ENCODE measurements at regions not wholly inside any gene's neighbourhood (a gene's known extent, or its start where the extent isn't known, plus 50 kb on each side); places are given as distances from the start of the nearest gene placed in this dataset.

- Histone ChIP-seq H3K79me1 (ENCODE audit: low read length) (no peaks in the 10 kb centered on the region), H3K36me3 (ENCODE audit: control insufficient read depth, insufficient read depth, low read length) (no peaks in the 10 kb centered on the region), H3K27me3 (ENCODE audit: insufficient read depth, low read length, poor library complexity) (no peaks in the 10 kb centered on the region), H3K18ac (ENCODE audit: low read length) (no peak overlapping the region), H3K56ac (ENCODE audit: low read length) (no peak overlapping the region), H3K4me1 (ENCODE audit: control insufficient read depth, low read depth, low read length) (no peaks in the 10 kb centered on the region), H3K4me3 (ENCODE audit: low read length) (no peak overlapping the region), H3K27ac (ENCODE audit: low read depth, low read length) (no peak overlapping the region), H3K4ac (ENCODE audit: low read depth, low read length) (no peak overlapping the region), H2BK120ac (ENCODE audit: low read depth, low read length) (no peak overlapping the region), H2BK5ac (ENCODE audit: low read length) (no peak overlapping the region), H2BK15ac (replicated peaks; ENCODE audit: low read depth) (no peak overlapping the region), H3K9ac (ENCODE audit: low read length) (no peak overlapping the region), H3K4me2 (ENCODE audit: low read length) (no peak overlapping the region), H4K8ac (ENCODE audit: low read depth, low read length) (no peak overlapping the region), H3K23ac (ENCODE audit: low read length) (peak overlapping the region; percentile 68), H2AK5ac (ENCODE audit: low read length) (no peak overlapping the region), H3K79me2 (ENCODE audit: control insufficient read depth, insufficient read depth, low read length) (no peaks in the 10 kb centered on the region), H4K5ac (ENCODE audit: low read length) (no peak overlapping the region)
- DNase-seq: peak; percentile 15
- WGBS (ENCODE audit: extremely low coverage, insufficient coverage, low lambda C conversion rate): no CpG with 5 or more reads among the region's 23 CpGs
Observed at GRCh38 chr16:89034971-89035668, 58.1 kb upstream of the CBFA2T3 start.

- H3K4me3 ChIP-seq (ENCODE audit: low read length): no peak overlapping the region
- no CpG with 5 or more reads among the region's 22 CpGs for WGBS (ENCODE audit: extremely low coverage, insufficient coverage, low lambda C conversion rate)
- H3K27me3 ChIP-seq (ENCODE audit: insufficient read depth, low read length, poor library complexity): no peaks in the 10 kb centered on the region
Observed at GRCh38 chr16:89035669-89036570, 57.7 kb upstream of the ACSF3 start.

GRCh38 chr16:89036776-89037175 lies 56.9 kb upstream of the ACSF3 start:
- Histone ChIP-seq H3K36me3 (ENCODE audit: control insufficient read depth, insufficient read depth, low read length) (no peaks in the 10 kb centered on the region), H3K4me1 (ENCODE audit: control insufficient read depth, low read depth, low read length) (no peaks in the 10 kb centered on the region), H4K5ac (ENCODE audit: low read length) (no peak overlapping the region), H3K79me1 (ENCODE audit: low read length) (no peaks in the 10 kb centered on the region), H3K27me3 (ENCODE audit: insufficient read depth, low read length, poor library complexity) (no peaks in the 10 kb centered on the region), H2AK5ac (ENCODE audit: low read length) (no peak overlapping the region), H3K4me2 (ENCODE audit: low read length) (no peak overlapping the region), H2BK5ac (ENCODE audit: low read length) (no peak overlapping the region), H2BK15ac (replicated peaks; ENCODE audit: low read depth) (no peak overlapping the region), H3K4ac (ENCODE audit: low read depth, low read length) (no peak overlapping the region), H3K27ac (ENCODE audit: low read depth, low read length) (no peak overlapping the region), H3K23ac (ENCODE audit: low read length) (no peak overlapping the region), H3K18ac (ENCODE audit: low read length) (no peak overlapping the region), H3K79me2 (ENCODE audit: control insufficient read depth, insufficient read depth, low read length) (no peaks in the 10 kb centered on the region), H4K8ac (ENCODE audit: low read depth, low read length) (no peak overlapping the region), H3K4me3 (ENCODE audit: low read length) (no peak overlapping the region), H3K9ac (ENCODE audit: low read length) (no peak overlapping the region), H3K56ac (ENCODE audit: low read length) (no peak overlapping the region), H2BK120ac (ENCODE audit: low read depth, low read length) (no peak overlapping the region)
- WGBS (ENCODE audit: extremely low coverage, insufficient coverage, low lambda C conversion rate): no CpG with 5 or more reads among the region's 15 CpGs
- DNase-seq: no peak

More at GRCh38 chr16:89035669-89036570, 57.7 kb upstream of the ACSF3 start:
- H3K79me2 ChIP-seq (ENCODE audit: control insufficient read depth, insufficient read depth, low read length): no peaks in the 10 kb centered on the region
- H3K23ac ChIP-seq (ENCODE audit: low read length): peak overlapping the region; percentile 68
- H3K36me3 ChIP-seq (ENCODE audit: control insufficient read depth, insufficient read depth, low read length): no peaks in the 10 kb centered on the region
- H3K4ac ChIP-seq (ENCODE audit: low read depth, low read length): no peak overlapping the region
- H3K18ac ChIP-seq (ENCODE audit: low read length): no peak overlapping the region
- no peak overlapping the region for H3K56ac ChIP-seq (ENCODE audit: low read length)
- no peak overlapping the region for H2BK120ac ChIP-seq (ENCODE audit: low read depth, low read length)
- H3K4me1 ChIP-seq (ENCODE audit: control insufficient read depth, low read depth, low read length): no peaks in the 10 kb centered on the region
- no peak overlapping the region for H3K4me2 ChIP-seq (ENCODE audit: low read length)
- H4K5ac ChIP-seq (ENCODE audit: low read length): no peak overlapping the region
- H3K9ac ChIP-seq (ENCODE audit: low read length): no peak overlapping the region
- H2AK5ac ChIP-seq (ENCODE audit: low read length): no peak overlapping the region
- H2BK5ac ChIP-seq (ENCODE audit: low read length): no peak overlapping the region
- no peak overlapping the region for H3K27ac ChIP-seq (ENCODE audit: low read depth, low read length)
- no peak overlapping the region for H2BK15ac ChIP-seq (replicated peaks; ENCODE audit: low read depth)
- H4K8ac ChIP-seq (ENCODE audit: low read depth, low read length): no peak overlapping the region
- DNase-seq: no peak
- H3K79me1 ChIP-seq (ENCODE audit: low read length): no peaks in the 10 kb centered on the region

- Histone ChIP-seq H2AK5ac (ENCODE audit: low read length) (no peak overlapping the region), H3K79me1 (ENCODE audit: low read length) (no peaks in the 10 kb centered on the region), H2BK120ac (ENCODE audit: low read depth, low read length) (no peak overlapping the region), H3K18ac (ENCODE audit: low read length) (no peak overlapping the region), H3K9ac (ENCODE audit: low read length) (no peak overlapping the region), H4K8ac (ENCODE audit: low read depth, low read length) (no peak overlapping the region), H3K4me3 (ENCODE audit: low read length) (no peak overlapping the region), H3K56ac (ENCODE audit: low read length) (no peak overlapping the region), H2BK15ac (replicated peaks; ENCODE audit: low read depth) (no peak overlapping the region), H3K4me2 (ENCODE audit: low read length) (no peak overlapping the region), H3K27me3 (ENCODE audit: insufficient read depth, low read length, poor library complexity) (no peaks in the 10 kb centered on the region), H3K36me3 (ENCODE audit: control insufficient read depth, insufficient read depth, low read length) (no peaks in the 10 kb centered on the region), H3K23ac (ENCODE audit: low read length) (no peak overlapping the region), H3K79me2 (ENCODE audit: control insufficient read depth, insufficient read depth, low read length) (no peaks in the 10 kb centered on the region), H4K5ac (ENCODE audit: low read length) (no peak overlapping the region), H3K4ac (ENCODE audit: low read depth, low read length) (no peak overlapping the region), H2BK5ac (ENCODE audit: low read length) (no peak overlapping the region), H3K27ac (ENCODE audit: low read depth, low read length) (no peak overlapping the region), H3K4me1 (ENCODE audit: control insufficient read depth, low read depth, low read length) (no peaks in the 10 kb centered on the region)
- no CpG with 5 or more reads among the region's 30 CpGs for WGBS (ENCODE audit: extremely low coverage, insufficient coverage, low lambda C conversion rate)
- DNase-seq: peak; percentile 59
Observed at GRCh38 chr16:89037261-89038152, 56.1 kb upstream of the ACSF3 start.

- no peak overlapping the region for H4K5ac ChIP-seq (ENCODE audit: low read length)
- no CpG with 5 or more reads among the region's 24 CpGs for WGBS (ENCODE audit: extremely low coverage, insufficient coverage, low lambda C conversion rate)
Observed at GRCh38 chr16:89038221-89038721, 55.4 kb upstream of the ACSF3 start.

More at GRCh38 chr16:89038221-89038721, 55.4 kb upstream of the ACSF3 start:
- Histone ChIP-seq H3K79me1 (ENCODE audit: low read length) (no peaks in the 10 kb centered on the region), H3K4me2 (ENCODE audit: low read length) (no peak overlapping the region), H3K4me1 (ENCODE audit: control insufficient read depth, low read depth, low read length) (no peaks in the 10 kb centered on the region), H3K27me3 (ENCODE audit: insufficient read depth, low read length, poor library complexity) (no peaks in the 10 kb centered on the region), H3K4ac (ENCODE audit: low read depth, low read length) (no peak overlapping the region), H3K23ac (ENCODE audit: low read length) (no peak overlapping the region), H3K9ac (ENCODE audit: low read length) (no peak overlapping the region), H2AK5ac (ENCODE audit: low read length) (no peak overlapping the region), H3K27ac (ENCODE audit: low read depth, low read length) (no peak overlapping the region), H3K56ac (ENCODE audit: low read length) (no peak overlapping the region), H2BK15ac (replicated peaks; ENCODE audit: low read depth) (no peak overlapping the region), H3K18ac (ENCODE audit: low read length) (no peak overlapping the region), H3K36me3 (ENCODE audit: control insufficient read depth, insufficient read depth, low read length) (no peaks in the 10 kb centered on the region), H4K8ac (ENCODE audit: low read depth, low read length) (no peak overlapping the region), H3K79me2 (ENCODE audit: control insufficient read depth, insufficient read depth, low read length) (no peaks in the 10 kb centered on the region), H2BK120ac (ENCODE audit: low read depth, low read length) (no peak overlapping the region), H2BK5ac (ENCODE audit: low read length) (no peak overlapping the region), H3K4me3 (ENCODE audit: low read length) (no peak overlapping the region)
- no peak for DNase-seq
